CD14-positive monocyte (primary cell): ENCODE measurements at regions not wholly inside any gene's neighbourhood (a gene's known extent, or its start where the extent isn't known, plus 50 kb on each side); places are given as distances from the start of the nearest gene placed in this dataset.

ENCODE experiments used
- DNase-seq, 3 donors: peaks; one replicate each; pipeline ENCODE4 v3.0.0-alpha.2; 2011 to 2022
- H2AFZ ChIP-seq: 2 replicates; pipeline ENCODE4 v1.6.0; 2012; ENCODE audit warnings: mild to moderate bottlenecking, low read depth, low read length, inconsistent platforms; ENCODE audit not compliant: insufficient read depth, poor library complexity, severe bottlenecking
- H3K27ac ChIP-seq, 2 donors: 1 replicate in 1 of 2; 2 replicates in 1 of 2; pipeline ENCODE4 v1.5.1; 2012 to 2013; ENCODE audit warnings: low read length in 2 of 2, control low read depth in 1 of 2, inconsistent platforms in 1 of 2, low read depth in 1 of 2, mild to moderate bottlenecking in 1 of 2
- H3K27me3 ChIP-seq, 2 donors: one replicate each; pipeline versions ENCODE4 v1.6.0 to v1.6.1; 2011 to 2013; ENCODE audit warnings: low read length in 2 of 2; ENCODE audit not compliant: control insufficient read depth in 2 of 2, insufficient read depth in 2 of 2
- H3K36me3 ChIP-seq, 2 donors: replicated peaks in 1 of 2; 1 replicate in 1 of 2; 2 replicates in 1 of 2; pipeline versions ENCODE4 v1.5.1 to v1.6.1; 2012 to 2013; ENCODE audit warnings: low read length in 2 of 2, control low read depth in 1 of 2, inconsistent platforms in 1 of 2, mild to moderate bottlenecking in 1 of 2; ENCODE audit not compliant: insufficient read depth in 2 of 2, control insufficient read depth in 1 of 2
- H3K4me1 ChIP-seq, 2 donors: 1 replicate in 1 of 2; 2 replicates in 1 of 2; pipeline versions ENCODE4 v1.5.1 to v1.6.1; 2012 to 2013; ENCODE audit warnings: low read length in 2 of 2, control low read depth in 1 of 2, inconsistent platforms in 1 of 2, mild to moderate bottlenecking in 1 of 2, moderate library complexity in 1 of 2; ENCODE audit not compliant: insufficient read depth in 2 of 2, control insufficient read depth in 1 of 2
- H3K4me2 ChIP-seq: replicated peaks from 2 replicates; pipeline ENCODE3; 2012; ENCODE audit warnings: low read length, moderate library complexity, mild to moderate bottlenecking; ENCODE audit not compliant: poor library complexity, severe bottlenecking; ENCODE audit errors: extremely low read depth
- H3K4me3 ChIP-seq, 3 experiments: fragments of 200-600 bp in 1 of 3; sonication (generic) in 1 of 3; replicated peaks in 1 of 3; 1 replicate in 2 of 3; 2 replicates in 1 of 3; pipeline ENCODE4 v1.5.1; 2011 to 2013; ENCODE audit warnings: low read length in 3 of 3, mild to moderate bottlenecking in 3 of 3, control low read depth in 2 of 3, low read depth in 2 of 3, inconsistent platforms in 1 of 3, moderate library complexity in 1 of 3
- H3K79me2 ChIP-seq: 2 replicates; pipeline ENCODE4 v1.6.0; 2012; ENCODE audit warnings: mild to moderate bottlenecking, control low read depth, inconsistent platforms, low read length, moderate library complexity; ENCODE audit not compliant: insufficient read depth
- H3K9ac ChIP-seq: 2 replicates; pipeline ENCODE4 v1.6.0; 2017; ENCODE audit warnings: low read length, mild to moderate bottlenecking; ENCODE audit not compliant: insufficient read depth, poor library complexity, severe bottlenecking
- H3K9me3 ChIP-seq, 2 donors: replicated peaks in 1 of 2; 1 replicate in 1 of 2; 2 replicates in 1 of 2; pipeline versions ENCODE4 v1.5.1 to v1.6.1; 2012 to 2013; ENCODE audit warnings: low read length in 2 of 2, control low read depth in 1 of 2; ENCODE audit not compliant: control insufficient read depth in 1 of 2, insufficient read depth in 1 of 2
- H4K20me1 ChIP-seq: 2 replicates; pipeline ENCODE4 v1.6.0; 2012; ENCODE audit warnings: mild to moderate bottlenecking, low read length, control low read depth, moderate library complexity; ENCODE audit not compliant: insufficient read depth
- H3K27ac Mint-ChIP-seq, 7 donors: one replicate each; pipeline ENCODE4 v1.8.0; 2020; ENCODE audit warnings: mild to moderate bottlenecking in 7 of 7, mixed read lengths in 7 of 7, moderate library complexity in 6 of 7, inconsistent platforms in 2 of 7
- H3K27me3 Mint-ChIP-seq, 3 donors: one replicate each; pipeline ENCODE4 v1.8.0; 2021 to 2022; ENCODE audit warnings: low read depth in 3 of 3, mild to moderate bottlenecking in 3 of 3, mixed read lengths in 3 of 3, moderate library complexity in 3 of 3, inconsistent platforms in 1 of 3
- H3K36me3 Mint-ChIP-seq, 2 donors: one replicate each; pipeline ENCODE4 v1.8.0; 2020; ENCODE audit warnings: mixed read lengths in 2 of 2, inconsistent platforms in 1 of 2, mild to moderate bottlenecking in 1 of 2
- H3K4me1 Mint-ChIP-seq: one replicate; pipeline ENCODE4 v1.8.0; 2020; ENCODE audit warnings: mild to moderate bottlenecking, mixed read lengths
- H3K4me3 Mint-ChIP-seq, 2 donors: one replicate each; pipeline ENCODE4 v1.8.0; 2020; ENCODE audit warnings: mild to moderate bottlenecking in 2 of 2, mixed read lengths in 2 of 2, moderate library complexity in 1 of 2
- H3K9me3 Mint-ChIP-seq, 7 donors: one replicate each; pipeline ENCODE4 v1.8.0; 2020 to 2022; ENCODE audit warnings: mixed read lengths in 7 of 7, mild to moderate bottlenecking in 6 of 7, moderate library complexity in 6 of 7, inconsistent platforms in 2 of 7
- WGBS: methylation state at CpG from one replicate; pipeline ENCODE4 v1.1.5; 2013; ENCODE audit warnings: missing lambda C conversion rate; ENCODE audit not compliant: insufficient coverage; 5-methylcytosine and 5-hydroxymethylcytosine counted together
- intact Hi-C, 2 donors: fragments of 100-400 bp; cut with micrococcal nuclease; formaldehyde crosslinking; loops; one replicate each; pipeline versions ENCODE4 v1.15.0 to v1.15.1; 2023
- TF ChIP-seq, protein P1 (sequence below): fragments of 200-600 bp; IDR thresholded peaks from one replicate; pipeline ENCODE4 v1.8.0; 2022; ENCODE audit warnings: antibody characterized with exemption, mild to moderate bottlenecking

DNA sequence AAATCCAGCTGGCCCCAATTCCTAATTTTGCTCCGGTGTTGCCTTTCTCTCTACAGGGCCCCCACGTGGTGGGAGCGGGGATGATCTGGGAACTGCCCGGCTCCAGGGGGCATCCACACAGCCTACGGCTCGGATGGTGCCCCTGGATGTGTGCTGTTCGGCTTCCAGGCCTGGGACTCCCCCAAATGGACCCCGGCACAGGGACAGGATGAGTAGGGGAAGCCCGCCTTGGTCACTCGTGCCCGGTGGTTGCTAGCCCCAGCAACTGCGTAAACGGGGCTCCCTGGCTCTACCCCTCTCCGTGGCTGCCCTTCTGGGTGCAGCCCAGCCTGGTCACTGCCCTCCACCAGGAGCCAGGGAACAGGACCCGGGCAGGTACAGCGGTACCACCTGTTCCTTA lies 111.5 kb downstream of the TEX26 start:
- Histone ChIP-seq H3K36me3 (no peaks in the 10 kb centered on the region), H2AFZ (peak overlapping the region; percentile 23), H4K20me1 (no peaks in the 10 kb centered on the region), H3K9me3 (no peaks in the 10 kb centered on the region), H3K4me1 (peaks cover 26 to 38% of the 10 kb centered on the region in 2 donors), H3K4me3 (no peak overlapping the region), H3K4me2 (no peak overlapping the region), H3K79me2 (no peaks in the 10 kb centered on the region), H3K27me3 (peaks cover 3 to 21% of the 10 kb centered on the region in 2 donors), H3K9ac (no peak overlapping the region), H3K27ac (no peak overlapping the region)
- TF ChIP-seq, protein P1, sequence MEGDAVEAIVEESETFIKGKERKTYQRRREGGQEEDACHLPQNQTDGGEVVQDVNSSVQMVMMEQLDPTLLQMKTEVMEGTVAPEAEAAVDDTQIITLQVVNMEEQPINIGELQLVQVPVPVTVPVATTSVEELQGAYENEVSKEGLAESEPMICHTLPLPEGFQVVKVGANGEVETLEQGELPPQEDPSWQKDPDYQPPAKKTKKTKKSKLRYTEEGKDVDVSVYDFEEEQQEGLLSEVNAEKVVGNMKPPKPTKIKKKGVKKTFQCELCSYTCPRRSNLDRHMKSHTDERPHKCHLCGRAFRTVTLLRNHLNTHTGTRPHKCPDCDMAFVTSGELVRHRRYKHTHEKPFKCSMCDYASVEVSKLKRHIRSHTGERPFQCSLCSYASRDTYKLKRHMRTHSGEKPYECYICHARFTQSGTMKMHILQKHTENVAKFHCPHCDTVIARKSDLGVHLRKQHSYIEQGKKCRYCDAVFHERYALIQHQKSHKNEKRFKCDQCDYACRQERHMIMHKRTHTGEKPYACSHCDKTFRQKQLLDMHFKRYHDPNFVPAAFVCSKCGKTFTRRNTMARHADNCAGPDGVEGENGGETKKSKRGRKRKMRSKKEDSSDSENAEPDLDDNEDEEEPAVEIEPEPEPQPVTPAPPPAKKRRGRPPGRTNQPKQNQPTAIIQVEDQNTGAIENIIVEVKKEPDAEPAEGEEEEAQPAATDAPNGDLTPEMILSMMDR, result no peak
- 21% methylated on average over 12 of the region's 16 CpGs for WGBS
- Mint-ChIP-seq H3K27me3 (peaks cover 19 to 40% (median 24%) of the 10 kb centered on the region in 3 donors), H3K27ac (no peak overlapping the region), H3K4me1 (peaks cover 19% of the 10 kb centered on the region), H3K36me3 (no peaks in the 10 kb centered on the region), H3K4me3 (peak overlapping the region in 1 of 2 donors; percentile 61), H3K9me3 (peaks cover 0 to 10% (median 2%) of the 10 kb centered on the region in 7 donors)
- DNase-seq, result no peak
- intact Hi-C loops, result loop anchor here in 1 of 2 donors (10.0 kb wide), 1 partner anchor 169 kb away; no protein-coding TSS in a partner anchor

GRCh38 chr13:31042481-31043165 lies 110.2 kb downstream of the TEX26 start:
- no peaks in the 10 kb centered on the region for H3K36me3 Mint-ChIP-seq
- H3K27me3 Mint-ChIP-seq, result peaks cover 24 to 49% (median 32%) of the 10 kb centered on the region in 3 donors
- no peaks in the 10 kb centered on the region for H3K9me3 ChIP-seq
- H3K4me1 Mint-ChIP-seq, result peaks cover 28% of the 10 kb centered on the region
- DNase-seq, result no peak
- H3K79me2 ChIP-seq, result no peaks in the 10 kb centered on the region
- H3K9ac ChIP-seq, result no peak overlapping the region
- peaks cover 3 to 25% of the 10 kb centered on the region in 2 donors for H3K27me3 ChIP-seq
- 81% methylated on average over 11 of the region's 16 CpGs for WGBS
- no peak overlapping the region for H3K4me3 Mint-ChIP-seq
- TF ChIP-seq, protein P1, result no peak
- no peak overlapping the region for H3K27ac Mint-ChIP-seq
- intact Hi-C loops, result loop anchor here in 1 of 2 donors (10.0 kb wide), 1 partner anchor 168 kb away; no protein-coding TSS in a partner anchor
- H3K36me3 ChIP-seq, result no peaks in the 10 kb centered on the region
- H2AFZ ChIP-seq, result no peak overlapping the region
- H3K27ac ChIP-seq, result no peak overlapping the region
- H3K4me2 ChIP-seq, result no peak overlapping the region
- no peaks in the 10 kb centered on the region for H4K20me1 ChIP-seq
- H3K9me3 Mint-ChIP-seq, result peaks cover 0 to 15% (median 2%) of the 10 kb centered on the region in 7 donors
- peaks cover 29 to 39% of the 10 kb centered on the region in 2 donors for H3K4me1 ChIP-seq
- H3K4me3 ChIP-seq, result no peak overlapping the region
